ENCODE measurements at regions not wholly inside any gene's neighbourhood (a gene's known extent, or its start where the extent isn't known, plus 50 kb on each side); places are given as distances from the start of the nearest gene placed in this dataset.

- no peaks in the 10 kb centered on the region for H3K36me3 Mint-ChIP-seq (ENCODE audit: low read depth)
- no peak overlapping the region for H3K27ac ChIP-seq (ENCODE audit: low read depth)
- no peaks in the 10 kb centered on the region for H3K9me3 Mint-ChIP-seq
- TF ChIP-seq ZNF114 (CRISPR knock-in tag; IDR thresholded peaks at IDR 0.05) (no peak), EZH2phosphoT487 (IDR thresholded peaks at IDR 0.05; ENCODE audit: unreplicated experiment) (no peak), CTCF (conservative IDR thresholded peaks at IDR 0.05; ENCODE audit: low read depth in 2 of 2) (no peak), EZH2 (IDR thresholded peaks at IDR 0.05; ENCODE audit: low read depth, unreplicated experiment) (no peak), NANOG (IDR thresholded peaks at IDR 0.05; ENCODE audit: borderline replicate concordance) (no peak)
- peaks cover 16% of the 10 kb centered on the region for H3K4me1 Mint-ChIP-seq
- no peak overlapping the region for H3K4me2 ChIP-seq
- no peaks in the 10 kb centered on the region for H4K20me1 ChIP-seq (replicated peaks; ENCODE audit: insufficient read depth)
- no peaks in the 10 kb centered on the region for H3K36me3 ChIP-seq (ENCODE audit: insufficient read depth)
- ATAC-seq (no peak), DNase-seq (ENCODE audit: low spot score) (no peak)
- 0 out of 2 replicates have a peak, but pooled peaks cover 2% of the 10 kb centered on the region for H3K9me2 ChIP-seq (ENCODE audit: insufficient read depth)
- peaks cover 2% of the 10 kb centered on the region for H3K27me3 Mint-ChIP-seq (ENCODE audit: insufficient read depth, low read depth, poor library complexity)
- H3K4me3 Mint-ChIP-seq, result no peak overlapping the region
- H3K4me3 ChIP-seq, result no peak overlapping the region
- no peak overlapping the region for H2AFZ ChIP-seq
- 0 out of 2 replicates have a peak, but pooled peaks cover 6% of the 10 kb centered on the region for H3K4me1 ChIP-seq (ENCODE audit: insufficient read depth)
- no peaks in the 10 kb centered on the region for H3F3A ChIP-seq (replicated peaks; ENCODE audit: low read depth)
- no peak overlapping the region for H3K27ac Mint-ChIP-seq
- no peaks in the 10 kb centered on the region for H3K79me2 ChIP-seq (replicated peaks; ENCODE audit: insufficient read depth)
- H3K27me3 ChIP-seq (ENCODE audit: insufficient read depth), result no peaks in the 10 kb centered on the region
Measured at GRCh38 chr9:95809686-95810085, 65.8 kb upstream of the ERCC6L2 start.

- TF ChIP-seq ZNF331 (CRISPR knock-in tag; IDR thresholded peaks at IDR 0.05; ENCODE audit: low read depth) (no peak), POLR2AphosphoS5 (IDR thresholded peaks at IDR 0.05; ENCODE audit: low read depth) (no peak), CTCF (conservative IDR thresholded peaks at IDR 0.05; ENCODE audit: low read depth in 2 of 2) (no peak), ZNF114 (CRISPR knock-in tag; IDR thresholded peaks at IDR 0.05) (no peak), ETS1 (IDR thresholded peaks at IDR 0.05) (no peak)
- Histone ChIP-seq H4K20me1 (replicated peaks; ENCODE audit: insufficient read depth) (no peaks in the 10 kb centered on the region), H3K4me1 (ENCODE audit: insufficient read depth) (0 out of 2 replicates have a peak, but pooled peaks cover 6% of the 10 kb centered on the region), H3K9me2 (ENCODE audit: insufficient read depth) (0 out of 2 replicates have a peak, but pooled peaks cover 2% of the 10 kb centered on the region), H3K27ac (ENCODE audit: low read depth) (no peak overlapping the region), H3K27me3 (ENCODE audit: insufficient read depth) (no peaks in the 10 kb centered on the region), H3K4me2 (no peak overlapping the region), H3F3A (replicated peaks; ENCODE audit: low read depth) (no peaks in the 10 kb centered on the region), H2AFZ (no peak overlapping the region), H3K4me3 (no peak overlapping the region), H3K79me2 (replicated peaks; ENCODE audit: insufficient read depth) (no peaks in the 10 kb centered on the region), H3K36me3 (ENCODE audit: insufficient read depth) (no peaks in the 10 kb centered on the region)
- no peak overlapping the region for H3K4me3 Mint-ChIP-seq
- no peaks in the 10 kb centered on the region for H3K36me3 Mint-ChIP-seq (ENCODE audit: low read depth)
- H3K4me1 Mint-ChIP-seq, result peaks cover 15% of the 10 kb centered on the region
- H3K9me3 Mint-ChIP-seq, result no peaks in the 10 kb centered on the region
- no peak overlapping the region for H3K27ac Mint-ChIP-seq
- no peak for DNase-seq (ENCODE audit: low spot score)
- H3K27me3 Mint-ChIP-seq (ENCODE audit: insufficient read depth, low read depth, poor library complexity), result peaks cover 2% of the 10 kb centered on the region
- ATAC-seq, result no peak
Measured at GRCh38 chr9:95808011-95808410, 67.5 kb upstream of the ERCC6L2 start.

Data from GM23338 (cell line).